PFSK-1 (cell line): ENCODE measurements at regions not wholly inside any gene's neighbourhood (a gene's known extent, or its start where the extent isn't known, plus 50 kb on each side); places are given as distances from the start of the nearest gene placed in this dataset.

Experiments
- FOXP2 ChIP-seq: optimal IDR thresholded peaks from 2 replicates; pipeline ENCODE3; 2011; ENCODE audit warnings: borderline replicate concordance, control low read depth, inconsistent platforms; ENCODE audit not compliant: insufficient read depth; ENCODE audit errors: extremely low read length, extremely low read depth
- POLR2AphosphoS5 ChIP-seq: IDR thresholded peaks from 2 replicates; pipeline ENCODE4 v1.6.1; 2012; ENCODE audit warnings: low read depth, mild to moderate bottlenecking, control low read depth, low read length, moderate library complexity
- SIN3A ChIP-seq: IDR thresholded peaks from 2 replicates; pipeline ENCODE4 v1.6.1; 2012; ENCODE audit warnings: mild to moderate bottlenecking, low read length, moderate library complexity, borderline replicate concordance; ENCODE audit not compliant: insufficient read depth
- TAF1 ChIP-seq: IDR thresholded peaks from 2 replicates; pipeline ENCODE4 v1.6.1; 2012; ENCODE audit warnings: low read length, control low read depth, borderline replicate concordance; ENCODE audit not compliant: insufficient read depth
- TF ChIP-seq, protein P1 (sequence below), 2 experiments: IDR thresholded peaks; 2 replicates each; pipeline versions ENCODE4 v1.6.1 to v1.8.0; 2011 to 2012; ENCODE audit warnings: low read depth in 2 of 2, low read length in 2 of 2, control low read depth in 1 of 2, inconsistent platforms in 1 of 2, mild to moderate bottlenecking in 1 of 2, moderate library complexity in 1 of 2; ENCODE audit not compliant: insufficient read depth in 1 of 2

DNA sequence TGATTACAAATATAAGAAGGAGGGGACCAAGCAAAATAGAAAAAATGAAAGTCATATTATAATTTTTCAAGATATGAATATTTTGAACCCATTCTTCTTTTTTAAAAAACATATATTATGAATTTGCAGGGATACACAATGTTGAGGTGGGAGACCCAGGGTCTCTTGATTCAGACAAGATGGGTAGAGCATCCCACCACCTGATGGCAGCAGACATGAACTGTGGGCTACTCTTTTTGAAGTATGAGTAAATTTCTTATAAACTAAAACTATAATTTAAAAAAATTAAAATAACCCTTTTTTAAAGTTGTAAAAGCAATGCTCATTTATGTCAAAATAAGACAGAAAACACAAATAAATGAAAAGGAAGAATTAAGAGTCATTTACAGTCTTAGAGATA, 202.7 kb upstream of the PRICKLE1 start:
- TF ChIP-seq, protein P1, sequence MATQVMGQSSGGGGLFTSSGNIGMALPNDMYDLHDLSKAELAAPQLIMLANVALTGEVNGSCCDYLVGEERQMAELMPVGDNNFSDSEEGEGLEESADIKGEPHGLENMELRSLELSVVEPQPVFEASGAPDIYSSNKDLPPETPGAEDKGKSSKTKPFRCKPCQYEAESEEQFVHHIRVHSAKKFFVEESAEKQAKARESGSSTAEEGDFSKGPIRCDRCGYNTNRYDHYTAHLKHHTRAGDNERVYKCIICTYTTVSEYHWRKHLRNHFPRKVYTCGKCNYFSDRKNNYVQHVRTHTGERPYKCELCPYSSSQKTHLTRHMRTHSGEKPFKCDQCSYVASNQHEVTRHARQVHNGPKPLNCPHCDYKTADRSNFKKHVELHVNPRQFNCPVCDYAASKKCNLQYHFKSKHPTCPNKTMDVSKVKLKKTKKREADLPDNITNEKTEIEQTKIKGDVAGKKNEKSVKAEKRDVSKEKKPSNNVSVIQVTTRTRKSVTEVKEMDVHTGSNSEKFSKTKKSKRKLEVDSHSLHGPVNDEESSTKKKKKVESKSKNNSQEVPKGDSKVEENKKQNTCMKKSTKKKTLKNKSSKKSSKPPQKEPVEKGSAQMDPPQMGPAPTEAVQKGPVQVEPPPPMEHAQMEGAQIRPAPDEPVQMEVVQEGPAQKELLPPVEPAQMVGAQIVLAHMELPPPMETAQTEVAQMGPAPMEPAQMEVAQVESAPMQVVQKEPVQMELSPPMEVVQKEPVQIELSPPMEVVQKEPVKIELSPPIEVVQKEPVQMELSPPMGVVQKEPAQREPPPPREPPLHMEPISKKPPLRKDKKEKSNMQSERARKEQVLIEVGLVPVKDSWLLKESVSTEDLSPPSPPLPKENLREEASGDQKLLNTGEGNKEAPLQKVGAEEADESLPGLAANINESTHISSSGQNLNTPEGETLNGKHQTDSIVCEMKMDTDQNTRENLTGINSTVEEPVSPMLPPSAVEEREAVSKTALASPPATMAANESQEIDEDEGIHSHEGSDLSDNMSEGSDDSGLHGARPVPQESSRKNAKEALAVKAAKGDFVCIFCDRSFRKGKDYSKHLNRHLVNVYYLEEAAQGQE (IDR thresholded peaks at IDR 0.05; ENCODE audit: insufficient read depth in 1 of 2, low read depth in 2 of 2, low read length in 2 of 2), result no peak
- no peak for TF ChIP-seq SIN3A
- no peak for TF ChIP-seq FOXP2
- no peak for TF ChIP-seq POLR2AphosphoS5
- TF ChIP-seq TAF1, result no peak

DNA sequence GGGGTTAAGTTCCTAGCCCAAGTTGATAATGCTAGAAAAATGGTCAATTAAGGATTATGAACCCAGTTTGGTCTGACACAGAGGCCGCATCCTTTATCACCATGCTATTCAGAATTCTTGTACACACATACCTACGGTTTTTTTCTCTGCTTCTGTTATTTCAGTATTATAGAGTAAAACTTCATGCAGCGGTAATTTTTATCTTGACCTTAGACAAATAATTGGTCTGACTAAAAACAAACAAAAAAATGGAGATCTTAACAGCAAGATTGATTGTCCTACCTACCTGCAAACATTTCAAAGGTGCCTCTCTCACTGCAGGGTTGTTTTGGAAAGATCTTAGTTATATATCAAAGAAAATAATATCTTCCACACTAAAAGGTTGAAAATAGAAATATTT, 201.9 kb upstream of the PRICKLE1 start:
- TF ChIP-seq FOXP2, result no peak
- TF ChIP-seq TAF1, result no peak
- no peak for TF ChIP-seq POLR2AphosphoS5
- TF ChIP-seq, protein P1 (IDR thresholded peaks at IDR 0.05; ENCODE audit: insufficient read depth in 1 of 2, low read depth in 2 of 2, low read length in 2 of 2), result no peak
- no peak for TF ChIP-seq SIN3A

DNA sequence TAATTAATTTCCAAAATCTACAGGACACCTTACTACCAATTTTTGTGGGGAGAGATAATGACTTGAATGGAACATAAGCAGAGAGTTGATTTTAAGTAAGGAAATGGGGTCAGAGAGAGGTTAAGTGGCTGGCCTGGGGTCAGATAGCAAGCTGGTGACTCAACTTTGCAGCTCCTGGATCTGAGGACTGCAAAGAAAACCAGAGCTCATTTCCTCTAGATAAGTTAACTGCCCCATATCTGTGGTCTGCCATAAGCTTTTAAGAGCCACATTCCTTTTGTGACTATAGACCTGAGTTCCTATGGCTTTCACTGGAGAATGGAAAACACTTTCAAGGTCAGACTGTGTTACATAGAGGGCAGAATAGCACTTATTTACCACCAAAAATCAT, 201.2 kb upstream of the PRICKLE1 start:
- TF ChIP-seq TAF1, result no peak
- TF ChIP-seq SIN3A, result no peak
- TF ChIP-seq FOXP2, result no peak
- TF ChIP-seq, protein P1 (IDR thresholded peaks at IDR 0.05; ENCODE audit: insufficient read depth in 1 of 2, low read depth in 2 of 2, low read length in 2 of 2), result no peak
- no peak for TF ChIP-seq POLR2AphosphoS5

DNA sequence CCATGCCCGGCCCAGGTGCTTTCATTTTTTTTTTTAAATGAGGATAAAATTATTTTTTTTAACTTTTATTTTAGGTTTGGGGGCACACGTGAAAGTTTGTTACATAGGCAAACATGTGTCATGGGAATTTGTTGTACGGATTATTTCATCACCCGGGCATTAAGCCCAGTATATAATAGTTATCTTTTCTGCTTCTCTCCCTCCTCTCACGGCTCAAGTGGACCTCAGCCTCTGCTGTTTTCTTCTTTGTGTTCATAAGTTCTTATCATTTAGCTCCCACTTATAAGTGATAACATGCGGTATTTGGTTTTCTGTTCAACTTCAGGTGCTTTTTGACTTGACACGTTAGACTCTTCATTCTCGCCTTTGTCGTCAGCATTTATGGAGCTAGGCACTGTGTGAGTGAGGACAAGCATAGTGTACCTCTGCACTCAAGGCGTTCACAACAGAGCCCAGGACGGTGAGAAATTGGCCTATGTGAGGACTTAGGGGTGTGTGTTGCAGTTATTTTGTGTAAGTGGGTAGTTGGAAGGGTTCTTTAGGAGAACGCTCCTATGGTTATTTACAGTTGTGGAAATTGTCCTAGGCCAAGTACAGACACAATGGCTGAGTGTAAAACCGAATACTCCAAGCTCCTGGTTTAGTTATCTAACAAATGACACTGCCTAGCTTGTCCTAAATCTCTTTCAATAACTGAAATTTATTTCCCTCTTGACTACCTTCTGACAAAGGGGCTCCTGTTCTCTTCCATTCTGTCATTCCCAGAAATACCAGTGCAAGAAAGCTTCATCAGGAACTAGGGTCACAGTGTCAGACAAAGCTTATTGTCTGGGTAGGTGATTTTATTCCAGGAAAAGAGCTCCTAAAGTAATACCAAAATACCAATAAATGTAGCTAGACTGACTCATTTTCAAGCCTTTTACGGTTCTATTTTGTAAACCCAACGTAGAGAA, 200.5 kb upstream of the PRICKLE1 start:
- TF ChIP-seq SIN3A (no peak), FOXP2 (no peak), TAF1 (no peak), POLR2AphosphoS5 (no peak)
- TF ChIP-seq, protein P1 (IDR thresholded peaks at IDR 0.05; ENCODE audit: insufficient read depth in 1 of 2, low read depth in 2 of 2, low read length in 2 of 2), result no peak
